H1 (cell line): ENCODE measurements at regions not wholly inside any gene's neighbourhood (a gene's known extent, or its start where the extent isn't known, plus 50 kb on each side); places are given as distances from the start of the nearest gene placed in this dataset.

Experiments used
- EZH2 ChIP-seq: fragments of 200-600 bp; sonication (generic); IDR thresholded peaks from 2 replicates; pipeline ENCODE4 v1.7.1; 2012; ENCODE audit warnings: low read depth, mild to moderate bottlenecking, moderate library complexity, low read length, inconsistent platforms; ENCODE audit not compliant: severe bottlenecking

DNA sequence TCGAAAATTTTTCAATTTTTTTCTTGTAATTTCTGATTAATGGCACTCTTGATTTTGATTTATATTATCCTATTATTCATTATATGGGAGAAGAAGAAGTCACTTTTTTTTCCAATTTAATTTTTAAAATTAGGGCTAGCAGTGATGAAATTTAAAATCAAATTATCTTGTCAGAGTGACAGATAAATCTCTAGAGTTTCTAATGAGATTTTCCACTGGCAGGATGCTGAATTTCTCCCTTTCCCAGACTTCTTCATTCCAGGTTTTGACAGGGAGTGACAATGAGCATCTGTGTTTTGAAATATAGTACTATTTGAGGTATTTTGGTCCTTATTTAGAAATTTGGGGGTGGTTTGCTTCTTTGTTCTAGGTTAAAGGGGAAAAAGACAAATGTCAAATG lies 2274.1 kb downstream of the MAT2B start (continued):
- TF ChIP-seq EZH2 = no peak
